HG03571 (cell line): ENCODE measurements at regions not wholly inside any gene's neighbourhood (a gene's known extent, or its start where the extent isn't known, plus 50 kb on each side); places are given as distances from the start of the nearest gene placed in this dataset.

Source experiments
- ATAC-seq: cut with Tn5 transposase; IDR thresholded peaks from one replicate; pipeline ENCODE4 v1.9.1; 2021; ENCODE audit not compliant: unreplicated experiment

GRCh38 chr9:78595200-78595945 is 298.4 kb downstream of the PSAT1 start:
- ATAC-seq, result no peak

GRCh38 chr9:78596346-78596745 is 299.4 kb downstream of the PSAT1 start:
- ATAC-seq, result no peak

- ATAC-seq, result no peak
These were observed 301.2 kb downstream of the PSAT1 start for GRCh38 chr9:78598120-78598519.

- ATAC-seq, result no peak
These were observed 303.0 kb downstream of the PSAT1 start for GRCh38 chr9:78599926-78600325.

- no peak for ATAC-seq
These were observed 305.1 kb downstream of the PSAT1 start for GRCh38 chr9:78601957-78602565.

GRCh38 chr9:78605041-78606000 is 308.4 kb downstream of the PSAT1 start:
- ATAC-seq, result no peak

GRCh38 chr9:78606001-78606379 is 309.1 kb downstream of the PSAT1 start:
- no peak for ATAC-seq

GRCh38 chr9:78607853-78608252 is 310.9 kb downstream of the PSAT1 start:
- no peak for ATAC-seq

GRCh38 chr9:78609450-78609849 is 312.5 kb downstream of the PSAT1 start:
- ATAC-seq, result no peak

GRCh38 chr9:78612091-78612490 is 315.2 kb downstream of the PSAT1 start:
- ATAC-seq, result no peak

- no peak for ATAC-seq
These were observed 316.1 kb downstream of the PSAT1 start for GRCh38 chr9:78613006-78613405.

GRCh38 chr9:78614892-78615291 is 318.0 kb downstream of the PSAT1 start:
- no peak for ATAC-seq

- no peak for ATAC-seq
These were observed 318.4 kb downstream of the PSAT1 start for GRCh38 chr9:78615372-78615771.

- no peak for ATAC-seq
These were observed 321.8 kb downstream of the PSAT1 start for GRCh38 chr9:78618735-78619134.

- ATAC-seq, result no peak
These were observed 323.4 kb downstream of the PSAT1 start for GRCh38 chr9:78620303-78620702.

GRCh38 chr9:78620764-78621163 is 323.8 kb downstream of the PSAT1 start:
- no peak for ATAC-seq

- ATAC-seq, result no peak
These were observed 325.2 kb downstream of the PSAT1 start for GRCh38 chr9:78622126-78622525.

- ATAC-seq, result no peak
These were observed 330.0 kb downstream of the PSAT1 start for GRCh38 chr9:78626971-78627370.

- ATAC-seq, result no peak
These were observed 334.0 kb downstream of the PSAT1 start for GRCh38 chr9:78630966-78631365.

- ATAC-seq, result no peak
These were observed 343.8 kb downstream of the PSAT1 start for GRCh38 chr9:78640728-78641127.

- ATAC-seq, result no peak
These were observed 347.4 kb downstream of the PSAT1 start for GRCh38 chr9:78644359-78644758.

GRCh38 chr9:78654324-78654723 is 357.4 kb downstream of the PSAT1 start:
- ATAC-seq, result no peak
